ENCODE measurements at regions not wholly inside any gene's neighbourhood (a gene's known extent, or its start where the extent isn't known, plus 50 kb on each side); places are given as distances from the start of the nearest gene placed in this dataset.

- no peak overlapping the region for H3K27ac ChIP-seq (ENCODE audit: low read depth, low read length, severe bottlenecking)
- H3K4me3 ChIP-seq (ENCODE audit: extremely low read depth, insufficient read depth, low read length, poor library complexity, severe bottlenecking): no peak overlapping the region
- H3K36me3 ChIP-seq (ENCODE audit: control insufficient read depth, insufficient read depth, low read length): no peaks in the 10 kb centered on the region
- H3K4me1 ChIP-seq (ENCODE audit: control insufficient read depth, insufficient read depth, low read length, poor library complexity, severe bottlenecking): peaks cover 14% of the 10 kb centered on the region
- 80% methylated on average over 4 to 5 of the region's 6 CpGs for WGBS, 2 experiments (ENCODE audit: insufficient coverage in 2 of 2)
- no peaks in the 10 kb centered on the region for H3K9me3 ChIP-seq (ENCODE audit: control insufficient read depth, low read length)
Measured at GRCh38 chr12:105704787-105705186, 374.3 kb downstream of the C12orf75 start.

GRCh38 chr12:105705235-105705634 is 374.7 kb downstream of the C12orf75 start:
- H3K27ac ChIP-seq (ENCODE audit: low read depth, low read length, severe bottlenecking): no peak overlapping the region
- peaks cover 14% of the 10 kb centered on the region for H3K4me1 ChIP-seq (ENCODE audit: control insufficient read depth, insufficient read depth, low read length, poor library complexity, severe bottlenecking)
- WGBS, 2 experiments (ENCODE audit: insufficient coverage in 2 of 2): 80 to 91% methylated on average over 2 to 8 of the region's 8 CpGs
- H3K4me3 ChIP-seq (ENCODE audit: extremely low read depth, insufficient read depth, low read length, poor library complexity, severe bottlenecking): no peak overlapping the region
- H3K36me3 ChIP-seq (ENCODE audit: control insufficient read depth, insufficient read depth, low read length): no peaks in the 10 kb centered on the region
- H3K9me3 ChIP-seq (ENCODE audit: control insufficient read depth, low read length): no peaks in the 10 kb centered on the region

GRCh38 chr12:105705765-105706164 is 375.3 kb downstream of the C12orf75 start:
- Histone ChIP-seq H3K9me3 (ENCODE audit: control insufficient read depth, low read length) (no peaks in the 10 kb centered on the region), H3K36me3 (ENCODE audit: control insufficient read depth, insufficient read depth, low read length) (no peaks in the 10 kb centered on the region), H3K27ac (ENCODE audit: low read depth, low read length, severe bottlenecking) (peak overlapping the region; percentile 18), H3K4me3 (ENCODE audit: extremely low read depth, insufficient read depth, low read length, poor library complexity, severe bottlenecking) (no peak overlapping the region), H3K4me1 (ENCODE audit: control insufficient read depth, insufficient read depth, low read length, poor library complexity, severe bottlenecking) (peaks cover 14% of the 10 kb centered on the region)
- 8 to 58% methylated on average over 3 to 5 of the region's 7 CpGs for WGBS, 2 experiments (ENCODE audit: insufficient coverage in 2 of 2)

- Histone ChIP-seq H3K4me3 (ENCODE audit: extremely low read depth, insufficient read depth, low read length, poor library complexity, severe bottlenecking) (no peak overlapping the region), H3K27ac (ENCODE audit: low read depth, low read length, severe bottlenecking) (peak overlapping the region; percentile 18), H3K36me3 (ENCODE audit: control insufficient read depth, insufficient read depth, low read length) (no peaks in the 10 kb centered on the region), H3K9me3 (ENCODE audit: control insufficient read depth, low read length) (no peaks in the 10 kb centered on the region), H3K4me1 (ENCODE audit: control insufficient read depth, insufficient read depth, low read length, poor library complexity, severe bottlenecking) (peaks cover 14% of the 10 kb centered on the region)
- WGBS, 2 experiments (ENCODE audit: insufficient coverage in 2 of 2): 86 to 87% methylated on average over 5 of the region's 8 CpGs
Measured at GRCh38 chr12:105706321-105706972, 376.0 kb downstream of the C12orf75 start.

- H3K4me1 ChIP-seq (ENCODE audit: control insufficient read depth, insufficient read depth, low read length, poor library complexity, severe bottlenecking): peaks cover 14% of the 10 kb centered on the region
- no peaks in the 10 kb centered on the region for H3K9me3 ChIP-seq (ENCODE audit: control insufficient read depth, low read length)
- no peak overlapping the region for H3K27ac ChIP-seq (ENCODE audit: low read depth, low read length, severe bottlenecking)
- WGBS, 2 experiments (ENCODE audit: insufficient coverage in 2 of 2): 83 to 100% methylated on average over 1 to 2 of the region's 3 CpGs
- no peak overlapping the region for H3K4me3 ChIP-seq (ENCODE audit: extremely low read depth, insufficient read depth, low read length, poor library complexity, severe bottlenecking)
- no peaks in the 10 kb centered on the region for H3K36me3 ChIP-seq (ENCODE audit: control insufficient read depth, insufficient read depth, low read length)
Measured at GRCh38 chr12:105706973-105707334, 376.5 kb downstream of the C12orf75 start.

- Histone ChIP-seq H3K9me3 (ENCODE audit: control insufficient read depth, low read length) (no peaks in the 10 kb centered on the region), H3K36me3 (ENCODE audit: control insufficient read depth, insufficient read depth, low read length) (no peaks in the 10 kb centered on the region), H3K4me1 (ENCODE audit: control insufficient read depth, insufficient read depth, low read length, poor library complexity, severe bottlenecking) (no peaks in the 10 kb centered on the region), H3K27ac (ENCODE audit: low read depth, low read length, severe bottlenecking) (no peak overlapping the region), H3K4me3 (ENCODE audit: extremely low read depth, insufficient read depth, low read length, poor library complexity, severe bottlenecking) (no peak overlapping the region)
- WGBS, 2 experiments (ENCODE audit: insufficient coverage in 2 of 2): 82 to 98% methylated on average over 3 to 4 of the region's 4 CpGs
Measured at GRCh38 chr12:105713606-105714305, 383.3 kb downstream of the C12orf75 start.

GRCh38 chr12:105716621-105717020 is 386.1 kb downstream of the C12orf75 start:
- H3K4me1 ChIP-seq (ENCODE audit: control insufficient read depth, insufficient read depth, low read length, poor library complexity, severe bottlenecking): no peaks in the 10 kb centered on the region
- no peak overlapping the region for H3K27ac ChIP-seq (ENCODE audit: low read depth, low read length, severe bottlenecking)
- no peak overlapping the region for H3K4me3 ChIP-seq (ENCODE audit: extremely low read depth, insufficient read depth, low read length, poor library complexity, severe bottlenecking)
- H3K9me3 ChIP-seq (ENCODE audit: control insufficient read depth, low read length): peaks cover 4% of the 10 kb centered on the region
- H3K36me3 ChIP-seq (ENCODE audit: control insufficient read depth, insufficient read depth, low read length): no peaks in the 10 kb centered on the region
- WGBS, 2 experiments (ENCODE audit: insufficient coverage in 2 of 2): 79% methylated on average over 5 of the region's 5 CpGs

- WGBS, 2 experiments (ENCODE audit: insufficient coverage in 2 of 2): 41 to 93% methylated on average over 2 to 3 of the region's 5 CpGs
- no peak overlapping the region for H3K27ac ChIP-seq (ENCODE audit: low read depth, low read length, severe bottlenecking)
- H3K4me1 ChIP-seq (ENCODE audit: control insufficient read depth, insufficient read depth, low read length, poor library complexity, severe bottlenecking): no peaks in the 10 kb centered on the region
- no peak overlapping the region for H3K4me3 ChIP-seq (ENCODE audit: extremely low read depth, insufficient read depth, low read length, poor library complexity, severe bottlenecking)
- peaks cover 4% of the 10 kb centered on the region for H3K9me3 ChIP-seq (ENCODE audit: control insufficient read depth, low read length)
- no peaks in the 10 kb centered on the region for H3K36me3 ChIP-seq (ENCODE audit: control insufficient read depth, insufficient read depth, low read length)
Measured at GRCh38 chr12:105721051-105721825, 390.7 kb downstream of the C12orf75 start.

- Histone ChIP-seq H3K9me3 (ENCODE audit: control insufficient read depth, low read length) (peaks cover 4% of the 10 kb centered on the region), H3K4me3 (ENCODE audit: extremely low read depth, insufficient read depth, low read length, poor library complexity, severe bottlenecking) (no peak overlapping the region), H3K36me3 (ENCODE audit: control insufficient read depth, insufficient read depth, low read length) (no peaks in the 10 kb centered on the region), H3K4me1 (ENCODE audit: control insufficient read depth, insufficient read depth, low read length, poor library complexity, severe bottlenecking) (no peaks in the 10 kb centered on the region), H3K27ac (ENCODE audit: low read depth, low read length, severe bottlenecking) (no peak overlapping the region)
- no CpG with 5 or more reads among the region's 2 CpGs for WGBS, 2 experiments (ENCODE audit: insufficient coverage in 2 of 2)
Measured at GRCh38 chr12:105721891-105722290, 391.4 kb downstream of the C12orf75 start.

- Histone ChIP-seq H3K4me1 (ENCODE audit: control insufficient read depth, insufficient read depth, low read length, poor library complexity, severe bottlenecking) (no peaks in the 10 kb centered on the region), H3K27ac (ENCODE audit: low read depth, low read length, severe bottlenecking) (no peak overlapping the region)
- WGBS, 2 experiments (ENCODE audit: insufficient coverage in 2 of 2): no CpG with 5 or more reads among the region's 2 CpGs
Measured at GRCh38 chr12:105723066-105723465, 392.6 kb downstream of the C12orf75 start.

More at GRCh38 chr12:105723066-105723465, 392.6 kb downstream of the C12orf75 start:
- H3K4me3 ChIP-seq (ENCODE audit: extremely low read depth, insufficient read depth, low read length, poor library complexity, severe bottlenecking): no peak overlapping the region
- H3K36me3 ChIP-seq (ENCODE audit: control insufficient read depth, insufficient read depth, low read length): no peaks in the 10 kb centered on the region
- peaks cover 4% of the 10 kb centered on the region for H3K9me3 ChIP-seq (ENCODE audit: control insufficient read depth, low read length)

All from mesodermal cell (in vitro differentiated cells).